NB4 (cell line): ENCODE measurements at regions not wholly inside any gene's neighbourhood (a gene's known extent, or its start where the extent isn't known, plus 50 kb on each side); places are given as distances from the start of the nearest gene placed in this dataset.

ENCODE experiments used
- DNase-seq: peaks from one replicate; pipeline ENCODE4 v3.0.0; 2010; ENCODE audit warnings: low read depth
- H3K4me3 ChIP-seq: one replicate; pipeline ENCODE4 v1.5.1; 2011; ENCODE audit warnings: mild to moderate bottlenecking, low read depth, low read length, moderate library complexity
- MAX ChIP-seq: IDR thresholded peaks from 2 replicates; pipeline ENCODE4 v1.6.1; 2011; ENCODE audit warnings: low read depth, low read length
- MYC ChIP-seq: IDR thresholded peaks from 2 replicates; pipeline ENCODE4 v1.6.1; 2011; ENCODE audit warnings: low read depth, low read length
- POLR2A ChIP-seq: IDR thresholded peaks from 2 replicates; pipeline ENCODE4 v1.6.1; 2011; ENCODE audit warnings: mild to moderate bottlenecking; ENCODE audit not compliant: insufficient read length; ENCODE audit errors: extremely low read depth
- TF ChIP-seq, protein P1 (sequence below): IDR thresholded peaks from one replicate; pipeline ENCODE4 v1.5.1; 2012; ENCODE audit warnings: low read depth, low read length

- TF ChIP-seq POLR2A: no peak
- TF ChIP-seq, protein P1, sequence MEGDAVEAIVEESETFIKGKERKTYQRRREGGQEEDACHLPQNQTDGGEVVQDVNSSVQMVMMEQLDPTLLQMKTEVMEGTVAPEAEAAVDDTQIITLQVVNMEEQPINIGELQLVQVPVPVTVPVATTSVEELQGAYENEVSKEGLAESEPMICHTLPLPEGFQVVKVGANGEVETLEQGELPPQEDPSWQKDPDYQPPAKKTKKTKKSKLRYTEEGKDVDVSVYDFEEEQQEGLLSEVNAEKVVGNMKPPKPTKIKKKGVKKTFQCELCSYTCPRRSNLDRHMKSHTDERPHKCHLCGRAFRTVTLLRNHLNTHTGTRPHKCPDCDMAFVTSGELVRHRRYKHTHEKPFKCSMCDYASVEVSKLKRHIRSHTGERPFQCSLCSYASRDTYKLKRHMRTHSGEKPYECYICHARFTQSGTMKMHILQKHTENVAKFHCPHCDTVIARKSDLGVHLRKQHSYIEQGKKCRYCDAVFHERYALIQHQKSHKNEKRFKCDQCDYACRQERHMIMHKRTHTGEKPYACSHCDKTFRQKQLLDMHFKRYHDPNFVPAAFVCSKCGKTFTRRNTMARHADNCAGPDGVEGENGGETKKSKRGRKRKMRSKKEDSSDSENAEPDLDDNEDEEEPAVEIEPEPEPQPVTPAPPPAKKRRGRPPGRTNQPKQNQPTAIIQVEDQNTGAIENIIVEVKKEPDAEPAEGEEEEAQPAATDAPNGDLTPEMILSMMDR: no peak
- TF ChIP-seq MAX: no peak
- TF ChIP-seq MYC: no peak
- no peak for DNase-seq
- no peak overlapping the region for H3K4me3 ChIP-seq
Measured at GRCh38 chr10:15990535-15991129, 130.3 kb upstream of the MINDY3 start.

- no peak for DNase-seq
- no peak overlapping the region for H3K4me3 ChIP-seq
- TF ChIP-seq POLR2A (no peak), MYC (no peak), MAX (no peak)
- TF ChIP-seq, protein P1: no peak
Measured at GRCh38 chr10:15997313-15997712, 137.0 kb upstream of the MINDY3 start.

DNA sequence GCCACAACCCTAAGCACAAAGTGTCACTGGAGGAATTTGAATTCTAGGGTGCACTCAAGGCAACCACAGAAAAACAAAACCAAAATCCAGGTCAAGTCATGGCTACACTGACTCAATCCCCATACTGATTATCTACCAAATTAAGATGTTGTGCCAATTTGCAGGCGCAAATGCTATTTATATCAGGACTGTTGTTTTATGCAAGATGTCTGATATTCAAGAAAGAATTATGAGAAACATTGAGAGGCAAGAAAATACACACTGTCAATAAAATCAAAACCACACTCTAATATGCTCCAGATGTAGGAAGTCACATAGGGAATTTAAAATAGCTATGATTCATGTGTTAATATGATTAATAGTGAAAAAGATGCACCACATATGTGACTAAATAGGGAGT lies 141.3 kb upstream of the MINDY3 start:
- no peak for DNase-seq
- TF ChIP-seq, protein P1: no peak
- TF ChIP-seq MAX (no peak), POLR2A (no peak)
- no peak overlapping the region for H3K4me3 ChIP-seq

GRCh38 chr10:16009785-16010184 lies 149.5 kb upstream of the MINDY3 start:
- no peak overlapping the region for H3K4me3 ChIP-seq
- DNase-seq: no peak
- TF ChIP-seq MAX: no peak
- TF ChIP-seq MYC: no peak
- no peak for TF ChIP-seq POLR2A
- TF ChIP-seq, protein P1: no peak

DNA sequence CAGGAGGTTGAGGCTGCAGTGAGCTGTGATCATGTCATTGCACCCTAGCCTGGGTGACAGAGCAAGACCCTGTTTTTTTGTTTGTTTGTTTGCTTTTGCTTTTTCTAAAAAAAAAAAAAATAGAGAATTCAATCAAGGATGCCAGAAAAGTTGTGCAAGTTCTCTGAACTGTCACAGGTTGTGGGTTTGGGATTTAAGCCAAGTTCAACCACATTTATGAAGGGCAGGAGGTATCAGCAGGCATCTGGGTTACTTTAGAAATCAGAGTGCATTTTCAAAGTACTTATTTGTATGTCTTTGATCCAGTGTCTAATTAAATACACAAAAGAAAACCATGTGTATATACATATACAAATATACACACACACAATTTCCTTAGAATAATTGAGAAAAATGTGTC lies 151.2 kb upstream of the MINDY3 start:
- no peak overlapping the region for H3K4me3 ChIP-seq
- no peak for TF ChIP-seq MYC
- TF ChIP-seq MAX: no peak
- TF ChIP-seq, protein P1: no peak
- TF ChIP-seq POLR2A: no peak
- DNase-seq: no peak
